Urothelium cell line (cell line): ENCODE measurements at regions not wholly inside any gene's neighbourhood (a gene's known extent, or its start where the extent isn't known, plus 50 kb on each side); places are given as distances from the start of the nearest gene placed in this dataset.

ENCODE experiments used
- DNase-seq: peaks from one replicate; pipeline ENCODE4 v3.0.0; 2011; ENCODE audit warnings: low spot score, mixed read lengths
- FAIRE-seq: peaks from 2 replicates; lab custom pipeline; 2011; peaks lifted over from hg19 to GRCh38; lab: Jason Lieb, UNC

- DNase-seq (no peak), FAIRE-seq (no peak)
Observed at GRCh38 chr11:10911907-10912306, 54.1 kb upstream of the ZBED5 start.

GRCh38 chr11:10909141-10909883 lies 51.5 kb upstream of the ZBED5 start:
- peak; percentile 46 for DNase-seq
- no peak for FAIRE-seq

- FAIRE-seq (no peak), DNase-seq (peak; percentile 75)
Observed at GRCh38 chr11:10908215-10908951, 50.5 kb upstream of the ZBED5 start.
